ELF-1 (cell line): ENCODE measurements at regions not wholly inside any gene's neighbourhood (a gene's known extent, or its start where the extent isn't known, plus 50 kb on each side); places are given as distances from the start of the nearest gene placed in this dataset.
"Not testable (repeated sequence)": the region's sequence is repeated elsewhere in the genome, so short reads cannot be mapped to it uniquely, and the experiment has no call there.

Experiments used
- DNase-seq: peaks from one replicate; pipeline ENCODE4 v3.0.0-alpha.2; 2016; ENCODE audit warnings: low read depth, low spot score

GRCh38 chr20:50357783-50358161 lies 152.4 kb upstream of the PTPN1 start:
- no peak for DNase-seq

DNA sequence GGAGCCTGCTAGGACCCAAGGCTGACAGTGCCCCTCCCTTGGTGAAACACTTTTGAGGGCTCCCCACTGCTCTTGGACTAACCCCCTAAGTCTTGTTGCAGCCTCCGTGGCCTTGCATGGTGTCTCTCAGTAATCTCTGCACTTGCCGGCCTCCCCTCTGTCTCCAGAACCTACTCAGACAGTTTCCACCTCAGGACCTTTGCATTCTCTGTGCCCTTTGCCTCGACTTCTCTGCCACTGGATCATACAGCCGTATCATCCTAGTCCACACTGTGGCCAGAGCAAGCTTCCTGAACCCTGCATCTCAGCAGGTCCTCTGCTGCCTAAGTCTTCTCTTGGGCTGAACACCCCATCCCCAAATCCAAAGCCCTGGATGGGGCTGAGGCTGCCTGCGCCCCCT lies 152.0 kb upstream of the PTPN1 start:
- no peak for DNase-seq

- no peak for DNase-seq
Observed at GRCh38 chr20:50358971-50359370, 151.2 kb upstream of the PTPN1 start.

DNA sequence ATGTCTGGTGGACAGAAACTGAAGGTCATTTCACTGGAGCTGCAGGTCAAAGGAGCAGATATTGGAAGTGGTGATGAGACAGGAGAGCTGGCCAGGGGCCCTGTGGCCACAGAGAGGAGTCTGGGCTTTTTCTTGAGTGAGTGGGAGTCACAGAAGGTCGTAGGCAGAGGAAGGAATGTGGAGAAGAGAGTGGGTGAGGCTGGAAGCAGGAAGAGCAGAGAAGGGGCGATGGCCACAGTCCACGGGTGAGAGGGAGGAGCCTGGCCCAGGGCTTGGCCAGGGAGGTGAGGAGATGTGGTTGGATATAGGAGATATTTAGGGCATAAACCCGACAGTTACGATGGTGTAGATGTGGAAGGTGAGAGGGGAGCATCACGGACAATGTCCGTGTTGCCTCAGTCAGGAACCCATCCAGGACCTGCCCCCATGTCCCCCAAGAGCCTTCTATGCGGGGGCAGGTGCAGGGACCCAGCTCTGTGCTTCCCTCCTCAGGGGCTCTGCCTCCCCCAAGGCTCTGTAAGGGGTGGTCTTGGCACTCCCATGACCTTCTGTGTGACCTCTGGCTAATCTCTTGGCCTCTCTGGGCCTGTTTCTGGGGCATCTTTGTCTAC lies 150.5 kb upstream of the PTPN1 start:
- DNase-seq: no peak

DNA sequence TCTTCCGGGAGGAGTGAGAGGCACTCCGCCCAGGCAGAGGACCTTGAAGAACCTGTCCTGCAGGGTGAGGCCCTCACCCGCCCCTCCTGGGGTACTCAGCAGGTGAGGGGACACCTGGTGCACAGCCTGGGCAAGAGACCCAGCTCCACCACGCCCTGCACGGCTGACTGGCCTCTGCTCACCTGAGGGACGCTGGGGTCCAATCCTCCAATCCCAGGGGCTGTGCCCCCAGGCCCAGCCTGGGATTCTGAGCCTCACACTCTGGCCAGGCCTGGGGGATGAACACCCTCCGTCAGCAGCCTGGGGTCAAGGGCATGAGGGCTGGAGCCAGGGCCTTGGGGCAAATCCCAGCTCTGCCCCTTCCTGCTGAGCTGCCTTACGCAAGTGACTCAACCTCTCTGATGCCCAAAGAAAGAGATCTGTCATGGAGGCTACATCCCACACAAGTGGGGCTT lies 149.9 kb upstream of the PTPN1 start:
- DNase-seq: peak; percentile 54

GRCh38 chr20:50360921-50361320 lies 149.3 kb upstream of the PTPN1 start:
- no peak for DNase-seq

- DNase-seq: not testable (repeated sequence)
Observed at GRCh38 chr20:50362177-50362576, 148.0 kb upstream of the PTPN1 start.

GRCh38 chr20:50363027-50363426 lies 147.2 kb upstream of the PTPN1 start:
- DNase-seq: no peak

- no peak for DNase-seq
Observed at GRCh38 chr20:50363479-50363878, 146.7 kb upstream of the PTPN1 start.

DNA sequence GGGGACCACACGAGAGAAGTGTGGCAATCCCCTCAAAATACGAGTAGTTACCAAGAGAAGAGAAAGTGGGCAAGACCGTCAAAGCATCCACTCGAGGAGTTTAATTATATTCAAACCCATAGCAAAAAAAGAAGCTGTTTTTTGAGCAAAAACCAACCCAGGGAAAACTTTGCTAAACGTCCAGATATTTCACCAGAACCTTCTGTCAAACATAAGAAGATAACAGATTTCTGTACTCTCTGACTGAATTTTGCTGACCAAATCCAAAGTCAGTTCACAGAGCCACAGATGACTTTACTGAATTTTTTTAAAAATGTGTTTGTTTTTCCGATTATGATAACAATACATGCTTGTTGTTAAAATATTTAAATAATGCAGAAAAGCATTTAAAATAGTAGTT lies 145.6 kb upstream of the PTPN1 start:
- no peak for DNase-seq

GRCh38 chr20:50366270-50367103 lies 143.7 kb upstream of the PTPN1 start:
- DNase-seq: no peak

DNA sequence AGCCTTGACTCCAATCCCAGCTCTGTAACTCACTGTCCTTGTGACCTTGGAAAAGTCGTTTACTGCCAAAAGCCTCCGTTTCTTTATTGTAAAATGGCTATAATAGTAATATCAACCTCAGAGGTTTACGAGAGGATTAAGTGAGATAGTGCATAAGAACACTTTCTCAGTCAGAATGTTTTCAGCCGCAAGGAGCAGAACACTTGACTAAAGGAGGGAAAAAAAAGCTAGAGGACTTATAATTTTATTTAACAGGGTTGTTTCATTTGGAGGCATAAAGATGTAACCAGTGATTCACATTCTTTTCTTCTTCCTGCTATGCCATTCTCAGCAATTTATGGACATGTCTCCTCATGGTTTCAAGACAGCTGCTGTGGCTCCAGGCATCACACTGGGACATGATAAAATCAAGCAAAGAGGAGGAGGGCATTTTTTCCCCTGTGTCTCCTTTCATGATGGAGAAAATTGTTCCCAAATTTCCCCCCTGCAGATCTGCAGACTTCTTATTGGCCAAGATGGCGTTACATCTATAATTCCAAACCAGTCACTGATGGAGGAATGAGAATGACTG lies 143.0 kb upstream of the PTPN1 start:
- DNase-seq: no peak

DNA sequence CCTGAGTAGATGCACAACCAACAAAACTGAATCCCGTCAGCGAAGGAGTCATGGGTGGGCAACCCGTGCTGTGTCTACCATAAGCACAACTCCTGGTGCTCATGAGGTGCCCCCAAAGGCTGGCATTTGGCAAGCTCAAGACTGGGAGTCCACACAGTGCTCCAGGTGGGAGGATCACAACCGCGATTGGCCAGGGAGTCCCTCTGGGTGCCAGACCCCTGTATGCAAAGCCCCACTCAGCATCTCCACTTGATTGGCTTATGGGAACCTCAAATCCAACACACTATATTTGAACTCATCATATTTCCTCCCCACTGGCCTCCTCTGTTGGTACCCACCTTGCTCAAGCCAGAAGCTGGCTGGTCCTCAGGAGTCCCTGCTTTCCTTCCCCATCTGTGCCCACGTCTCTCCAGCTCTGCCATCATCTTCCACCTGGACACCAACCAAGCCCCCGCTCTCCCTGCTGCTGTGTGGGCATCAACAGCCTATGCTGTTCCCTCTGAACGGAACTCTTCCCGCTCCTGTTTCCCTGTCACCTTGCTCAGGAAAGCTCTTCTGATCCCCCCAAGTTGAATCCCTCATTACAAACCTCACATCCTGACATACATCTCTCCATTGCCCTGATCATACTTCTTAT lies 142.3 kb upstream of the PTPN1 start:
- no peak for DNase-seq

GRCh38 chr20:50368386-50368785 lies 141.8 kb upstream of the PTPN1 start:
- no peak for DNase-seq

DNA sequence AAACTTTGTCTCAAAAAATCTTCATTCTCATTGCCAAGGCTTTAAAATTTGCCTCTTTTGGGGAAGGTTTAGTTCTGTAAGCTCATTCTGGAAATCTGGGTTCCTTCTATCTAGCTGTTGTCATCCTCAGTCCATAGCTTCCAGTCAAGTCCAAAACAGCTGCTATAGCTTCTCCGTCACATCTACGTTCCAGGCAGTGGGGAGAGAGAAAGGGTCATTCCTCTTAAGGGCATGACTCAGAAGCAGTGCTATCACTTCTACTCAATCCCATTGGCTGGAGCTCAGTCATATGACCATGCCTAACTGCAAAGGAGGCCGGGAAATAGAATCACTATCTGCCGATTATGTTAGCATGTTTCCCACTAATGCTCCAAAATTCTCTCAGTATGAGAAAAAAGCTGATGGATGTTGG lies 141.4 kb upstream of the PTPN1 start:
- no peak for DNase-seq

GRCh38 chr20:50369225-50370035 lies 140.8 kb upstream of the PTPN1 start:
- DNase-seq: no peak

- no peak for DNase-seq
Observed at GRCh38 chr20:50370036-50370566, 140.1 kb upstream of the PTPN1 start.

DNA sequence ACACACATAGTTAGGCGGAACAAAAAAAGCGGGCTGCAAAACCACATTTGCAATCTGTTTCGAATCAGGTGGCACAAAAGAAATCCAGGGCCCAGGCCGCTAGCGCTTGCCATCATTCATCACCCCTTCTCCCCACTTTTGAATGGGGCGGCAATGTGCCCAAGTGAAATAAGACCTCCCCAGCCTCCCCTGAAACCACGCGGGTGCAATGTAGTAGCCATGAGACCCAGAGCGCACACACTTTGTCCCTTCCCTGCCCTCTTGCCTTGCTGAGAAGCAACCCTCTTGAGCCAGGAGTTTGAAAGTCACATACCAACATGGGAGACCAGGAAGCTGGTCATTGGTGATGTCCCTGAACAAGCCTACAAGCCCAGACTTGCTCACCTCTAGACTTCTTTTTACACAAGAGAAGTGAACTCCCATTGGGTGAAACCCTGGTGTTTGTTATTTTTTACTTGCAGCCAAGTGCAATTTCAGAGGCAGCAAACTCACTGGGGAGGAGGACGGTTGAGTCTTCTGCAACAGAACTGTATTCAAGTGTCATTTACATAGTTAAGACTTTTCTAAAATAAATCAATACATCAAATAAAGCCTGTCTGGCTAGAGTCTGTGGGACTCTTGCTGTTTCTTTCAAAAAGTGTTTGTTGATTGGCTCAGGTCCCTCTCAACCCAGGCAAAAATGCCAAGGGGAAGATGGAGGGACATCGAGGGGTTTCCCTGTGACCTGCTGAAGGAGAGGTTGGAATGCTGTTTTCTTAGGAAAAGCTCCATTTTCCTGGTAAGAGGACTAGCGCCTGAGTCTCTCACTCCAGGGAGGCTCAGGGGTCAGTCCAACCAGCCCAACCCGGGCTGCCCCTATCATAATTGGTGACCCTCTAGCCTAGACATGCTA lies 138.1 kb upstream of the PTPN1 start:
- no peak for DNase-seq

DNA sequence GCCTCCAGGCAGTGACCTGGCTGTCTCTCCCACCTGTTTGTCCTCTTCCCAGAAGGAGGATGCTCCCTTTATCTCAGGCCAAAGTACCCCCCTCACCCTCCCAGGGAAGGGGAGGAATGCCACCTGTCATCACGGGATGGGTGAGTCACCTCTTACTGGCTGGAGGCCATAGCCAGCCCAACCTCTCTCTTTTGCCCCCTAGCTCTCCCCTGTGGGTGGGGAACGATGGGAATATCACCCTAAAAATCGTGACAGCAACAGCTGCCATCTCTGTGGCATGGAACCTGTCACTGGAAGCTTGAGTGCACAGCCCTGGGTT lies 137.5 kb upstream of the PTPN1 start:
- DNase-seq: peak; percentile 71

DNA sequence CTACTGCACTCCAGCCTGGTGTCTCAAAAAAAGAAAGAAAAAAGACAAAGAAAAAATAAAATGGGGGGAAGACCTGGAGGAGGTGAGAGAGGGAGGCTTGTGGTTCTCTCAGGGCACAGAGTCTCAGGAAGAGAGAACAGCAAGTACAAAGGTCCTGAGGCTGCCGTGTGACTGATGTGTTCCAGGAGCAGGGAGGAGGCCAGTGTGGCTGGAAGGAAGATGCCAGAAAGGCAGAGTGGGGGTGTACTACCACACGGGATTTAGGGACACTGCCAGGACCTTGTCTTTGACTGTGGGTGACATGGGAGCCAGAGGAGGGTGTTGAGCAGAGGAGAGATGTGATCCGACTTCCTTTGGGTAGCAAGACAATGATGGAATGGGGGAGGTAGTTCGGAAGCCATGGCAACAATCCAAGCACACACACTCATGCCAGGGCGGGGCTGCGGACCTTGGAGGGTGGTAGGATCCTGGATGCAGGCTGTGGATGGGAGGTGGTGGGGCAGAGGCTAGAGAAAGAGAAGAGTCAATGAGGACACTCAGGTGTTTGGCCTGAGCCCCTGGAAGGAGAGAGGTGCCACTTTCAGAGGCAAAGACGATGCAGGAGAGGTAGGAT lies 136.4 kb upstream of the PTPN1 start:
- no peak for DNase-seq
